Hepatocyte (in vitro differentiated cells): ENCODE measurements at regions not wholly inside any gene's neighbourhood (a gene's known extent, or its start where the extent isn't known, plus 50 kb on each side); places are given as distances from the start of the nearest gene placed in this dataset.

ENCODE experiments used
- DNase-seq: peaks from one replicate; pipeline ENCODE4 v3.0.0-alpha.2; 2016; ENCODE audit warnings: low spot score
- H2AFZ ChIP-seq: fragments of 200-600 bp; sonication (generic); 2 replicates; pipeline ENCODE4 v1.6.0; 2016; ENCODE audit warnings: antibody characterized with exemption, mild to moderate bottlenecking
- H3K27ac ChIP-seq: fragments of 200-600 bp; sonication (generic); 2 replicates; pipeline ENCODE4 v1.5.1; 2016; ENCODE audit warnings: mild to moderate bottlenecking
- H3K27me3 ChIP-seq: fragments of 200-600 bp; sonication (generic); 2 replicates; pipeline ENCODE4 v1.6.1; 2016
- H3K36me3 ChIP-seq: fragments of 200-600 bp; sonication (generic); replicated peaks from 2 replicates; pipeline ENCODE4 v1.5.1; 2016; ENCODE audit warnings: low read depth; ENCODE audit not compliant: insufficient read depth
- H3K4me1 ChIP-seq: fragments of 200-600 bp; sonication (generic); 2 replicates; pipeline ENCODE4 v1.5.1; 2016; ENCODE audit warnings: mild to moderate bottlenecking, moderate library complexity; ENCODE audit not compliant: insufficient read depth
- H3K4me2 ChIP-seq: fragments of 200-600 bp; sonication (generic); 2 replicates; pipeline ENCODE4 v1.6.0; 2016
- H3K4me3 ChIP-seq: fragments of 200-600 bp; sonication (generic); 2 replicates; pipeline ENCODE4 v1.5.1; 2016; ENCODE audit warnings: mild to moderate bottlenecking
- H3K79me2 ChIP-seq: fragments of 200-600 bp; sonication (generic); 2 replicates; pipeline ENCODE4 v1.6.0; 2017; ENCODE audit warnings: mild to moderate bottlenecking
- H3K9me2 ChIP-seq: fragments of 200-600 bp; sonication (generic); replicated peaks from 2 replicates; pipeline ENCODE4 v1.6.0; 2017; ENCODE audit warnings: mild to moderate bottlenecking; ENCODE audit not compliant: insufficient read depth
- H3K9me3 ChIP-seq: fragments of 200-600 bp; sonication (generic); 2 replicates; pipeline ENCODE4 v1.5.1; 2016; ENCODE audit warnings: low read depth, mild to moderate bottlenecking
- H4K20me1 ChIP-seq: fragments of 200-600 bp; sonication (generic); 2 replicates; pipeline ENCODE4 v1.6.0; 2016; ENCODE audit warnings: mild to moderate bottlenecking; ENCODE audit not compliant: insufficient read depth, poor library complexity, severe bottlenecking
- EZH2 ChIP-seq: fragments of 200-600 bp; sonication (generic); IDR thresholded peaks from 2 replicates; pipeline ENCODE4 v1.6.1; 2016; ENCODE audit warnings: antibody characterized with exemption, mild to moderate bottlenecking, borderline replicate concordance
- EZH2phosphoT487 ChIP-seq: fragments of 200-600 bp; sonication (generic); IDR thresholded peaks from one replicate; pipeline ENCODE4 v1.6.1; 2018; ENCODE audit warnings: antibody characterized with exemption, mild to moderate bottlenecking, low read depth, moderate library complexity; ENCODE audit not compliant: unreplicated experiment, severe bottlenecking
- WGBS: methylation state at CpG from one replicate; pipeline ENCODE4 v1.1.6; 2016; ENCODE audit warnings: low lambda C conversion rate; ENCODE audit errors: missing lambda C conversion rate; 5-methylcytosine and 5-hydroxymethylcytosine counted together
- TF ChIP-seq, protein P1 (sequence below): fragments of 200-600 bp; sonication (generic); IDR thresholded peaks from 2 replicates; pipeline ENCODE4 v1.5.1; 2016; ENCODE audit warnings: antibody characterized with exemption, mild to moderate bottlenecking; ENCODE audit not compliant: poor library complexity

GRCh38 chr7:116404389-116404788, 95.1 kb upstream of the CAV2 start:
- WGBS, result 58% methylated on average over 3 of the region's 3 CpGs
- no peaks in the 10 kb centered on the region for H3K4me1 ChIP-seq
- no peaks in the 10 kb centered on the region for H3K27me3 ChIP-seq
- no peak overlapping the region for H3K4me3 ChIP-seq
- H3K9me2 ChIP-seq, result no peaks in the 10 kb centered on the region
- no peak overlapping the region for H3K4me2 ChIP-seq
- H4K20me1 ChIP-seq, result no peaks in the 10 kb centered on the region
- H3K27ac ChIP-seq, result no peak overlapping the region
- DNase-seq, result no peak
- no peak for TF ChIP-seq EZH2
- no peak for TF ChIP-seq EZH2phosphoT487
- TF ChIP-seq, protein P1, sequence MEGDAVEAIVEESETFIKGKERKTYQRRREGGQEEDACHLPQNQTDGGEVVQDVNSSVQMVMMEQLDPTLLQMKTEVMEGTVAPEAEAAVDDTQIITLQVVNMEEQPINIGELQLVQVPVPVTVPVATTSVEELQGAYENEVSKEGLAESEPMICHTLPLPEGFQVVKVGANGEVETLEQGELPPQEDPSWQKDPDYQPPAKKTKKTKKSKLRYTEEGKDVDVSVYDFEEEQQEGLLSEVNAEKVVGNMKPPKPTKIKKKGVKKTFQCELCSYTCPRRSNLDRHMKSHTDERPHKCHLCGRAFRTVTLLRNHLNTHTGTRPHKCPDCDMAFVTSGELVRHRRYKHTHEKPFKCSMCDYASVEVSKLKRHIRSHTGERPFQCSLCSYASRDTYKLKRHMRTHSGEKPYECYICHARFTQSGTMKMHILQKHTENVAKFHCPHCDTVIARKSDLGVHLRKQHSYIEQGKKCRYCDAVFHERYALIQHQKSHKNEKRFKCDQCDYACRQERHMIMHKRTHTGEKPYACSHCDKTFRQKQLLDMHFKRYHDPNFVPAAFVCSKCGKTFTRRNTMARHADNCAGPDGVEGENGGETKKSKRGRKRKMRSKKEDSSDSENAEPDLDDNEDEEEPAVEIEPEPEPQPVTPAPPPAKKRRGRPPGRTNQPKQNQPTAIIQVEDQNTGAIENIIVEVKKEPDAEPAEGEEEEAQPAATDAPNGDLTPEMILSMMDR, result no peak
- no peak overlapping the region for H2AFZ ChIP-seq
- H3K79me2 ChIP-seq, result no peaks in the 10 kb centered on the region
- no peaks in the 10 kb centered on the region for H3K36me3 ChIP-seq
- no peaks in the 10 kb centered on the region for H3K9me3 ChIP-seq

GRCh38 chr7:116405810-116406209, 93.7 kb upstream of the CAV2 start:
- DNase-seq, result no peak
- no peaks in the 10 kb centered on the region for H4K20me1 ChIP-seq
- H3K79me2 ChIP-seq, result no peaks in the 10 kb centered on the region
- no peaks in the 10 kb centered on the region for H3K9me3 ChIP-seq
- no peaks in the 10 kb centered on the region for H3K27me3 ChIP-seq
- H3K27ac ChIP-seq, result no peak overlapping the region
- no peaks in the 10 kb centered on the region for H3K9me2 ChIP-seq
- no peak for TF ChIP-seq EZH2phosphoT487
- no peak for TF ChIP-seq EZH2
- TF ChIP-seq, protein P1, result no peak
- 90% methylated on average over 2 of the region's 2 CpGs for WGBS
- no peaks in the 10 kb centered on the region for H3K4me1 ChIP-seq
- no peaks in the 10 kb centered on the region for H3K36me3 ChIP-seq
- H3K4me3 ChIP-seq, result no peak overlapping the region
- no peak overlapping the region for H2AFZ ChIP-seq
- H3K4me2 ChIP-seq, result no peak overlapping the region

DNA sequence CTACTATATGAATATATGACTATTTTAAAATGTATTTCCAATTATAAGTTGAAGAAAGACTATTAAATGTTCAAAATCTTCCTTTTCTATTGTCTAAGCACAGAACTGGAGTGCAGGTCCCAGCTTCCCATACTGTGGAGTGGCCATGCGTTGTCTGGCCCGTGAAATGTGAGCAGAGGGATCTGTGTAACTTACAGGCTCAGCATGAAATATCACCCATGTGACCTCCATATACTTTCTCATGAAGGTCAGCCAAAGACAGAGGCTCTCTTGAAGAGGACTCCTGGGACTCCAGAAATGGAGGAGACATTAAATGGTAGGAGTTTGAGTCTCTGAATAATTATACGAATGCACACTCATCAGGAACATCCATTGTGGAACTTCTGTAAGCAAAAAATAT, 92.4 kb upstream of the CAV2 start:
- 90% methylated on average over 3 of the region's 3 CpGs for whole genome bisulfite sequencing
- no peak overlapping the region for H3K4me2 ChIP-seq

More for the DNA sequence above, 92.4 kb upstream of the CAV2 start:
- Histone ChIP-seq H3K27me3 (no peaks in the 10 kb centered on the region), H3K4me3 (no peak overlapping the region), H3K4me1 (no peaks in the 10 kb centered on the region), H4K20me1 (no peaks in the 10 kb centered on the region), H3K36me3 (no peaks in the 10 kb centered on the region), H2AFZ (no peak overlapping the region), H3K79me2 (no peaks in the 10 kb centered on the region), H3K9me3 (no peaks in the 10 kb centered on the region), H3K27ac (no peak overlapping the region), H3K9me2 (no peaks in the 10 kb centered on the region)
- no peak for DNase-seq
- TF ChIP-seq EZH2 (no peak), EZH2phosphoT487 (no peak)
- TF ChIP-seq, protein P1, result no peak
